Right lobe of liver (tissue), 4 donors: ENCODE measurements at regions not wholly inside any gene's neighbourhood (a gene's known extent, or its start where the extent isn't known, plus 50 kb on each side); places are given as distances from the start of the nearest gene placed in this dataset.

Experiments used
- POLR2A ChIP-seq: fragments of 450-650 bp; IDR thresholded peaks from one replicate; pipeline ENCODE4 v1.6.1; 2017; ENCODE audit warnings: antibody characterized with exemption, mild to moderate bottlenecking
- TF ChIP-seq, protein P1 (sequence below), 4 donors: fragments of 200-600 bp in 3 of 4; fragments of 450-650 bp in 1 of 4; IDR thresholded peaks; one replicate each; pipeline versions ENCODE4 v1.5.1 to v1.8.0; 2016 to 2022; ENCODE audit warnings: antibody characterized with exemption in 4 of 4, mild to moderate bottlenecking in 2 of 4
- donor health status: DM: no; HTN: no; CAD: no.
- donor health status: DM: no; HTN: no; CAD: no.
- donor health status: DM: no; HTN: yes; CAD: no.

DNA sequence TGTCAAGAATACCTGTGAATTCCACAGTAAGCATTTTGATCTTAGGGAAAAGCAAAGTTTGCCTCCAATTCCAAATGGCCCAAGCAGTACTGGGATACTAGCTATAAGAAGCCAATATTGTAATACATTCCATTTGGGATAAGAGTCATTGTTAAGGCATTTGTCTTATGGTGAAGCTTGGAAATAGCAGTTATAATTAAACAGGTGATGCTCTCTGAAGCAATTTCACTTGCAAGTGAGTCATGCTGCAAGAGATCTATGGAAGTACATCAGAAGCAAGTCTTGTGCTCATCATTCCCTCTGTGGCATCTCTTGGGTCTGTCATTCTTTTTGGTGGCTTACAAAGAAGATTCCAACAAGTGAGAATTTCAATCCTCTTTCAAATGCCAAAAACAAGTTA, 386.4 kb upstream of the RPS6KA3 start:
- TF ChIP-seq, protein P1, sequence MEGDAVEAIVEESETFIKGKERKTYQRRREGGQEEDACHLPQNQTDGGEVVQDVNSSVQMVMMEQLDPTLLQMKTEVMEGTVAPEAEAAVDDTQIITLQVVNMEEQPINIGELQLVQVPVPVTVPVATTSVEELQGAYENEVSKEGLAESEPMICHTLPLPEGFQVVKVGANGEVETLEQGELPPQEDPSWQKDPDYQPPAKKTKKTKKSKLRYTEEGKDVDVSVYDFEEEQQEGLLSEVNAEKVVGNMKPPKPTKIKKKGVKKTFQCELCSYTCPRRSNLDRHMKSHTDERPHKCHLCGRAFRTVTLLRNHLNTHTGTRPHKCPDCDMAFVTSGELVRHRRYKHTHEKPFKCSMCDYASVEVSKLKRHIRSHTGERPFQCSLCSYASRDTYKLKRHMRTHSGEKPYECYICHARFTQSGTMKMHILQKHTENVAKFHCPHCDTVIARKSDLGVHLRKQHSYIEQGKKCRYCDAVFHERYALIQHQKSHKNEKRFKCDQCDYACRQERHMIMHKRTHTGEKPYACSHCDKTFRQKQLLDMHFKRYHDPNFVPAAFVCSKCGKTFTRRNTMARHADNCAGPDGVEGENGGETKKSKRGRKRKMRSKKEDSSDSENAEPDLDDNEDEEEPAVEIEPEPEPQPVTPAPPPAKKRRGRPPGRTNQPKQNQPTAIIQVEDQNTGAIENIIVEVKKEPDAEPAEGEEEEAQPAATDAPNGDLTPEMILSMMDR (IDR thresholded peaks at IDR 0.05) = no peak
- TF ChIP-seq POLR2A = no peak
